HT1080 (cell line): ENCODE measurements at regions not wholly inside any gene's neighbourhood (a gene's known extent, or its start where the extent isn't known, plus 50 kb on each side); places are given as distances from the start of the nearest gene placed in this dataset.

Experiments used
- DNase-seq: peaks from one replicate; pipeline ENCODE4 v3.0.0-alpha.2; 2015; ENCODE audit warnings: low read depth

- no peak for DNase-seq
Observed at GRCh38 chr2:123073371-123073770, 951.7 kb upstream of the CNTNAP5 start.

- peak; percentile 14 for DNase-seq
Observed at GRCh38 chr2:123073956-123074355, 951.1 kb upstream of the CNTNAP5 start.

GRCh38 chr2:123077101-123077500 is 948.0 kb upstream of the CNTNAP5 start:
- DNase-seq = no peak

- DNase-seq = peak; percentile 63
Observed at GRCh38 chr2:123080331-123080730, 944.8 kb upstream of the CNTNAP5 start.

GRCh38 chr2:123085484-123085883 is 939.6 kb upstream of the CNTNAP5 start:
- DNase-seq = no peak

- DNase-seq = no peak
Observed at GRCh38 chr2:123086613-123087385, 938.3 kb upstream of the CNTNAP5 start.

- DNase-seq = no peak
Observed at GRCh38 chr2:123091471-123091870, 933.6 kb upstream of the CNTNAP5 start.

GRCh38 chr2:123093199-123093598 is 931.9 kb upstream of the CNTNAP5 start:
- peak; percentile 4 for DNase-seq

- no peak for DNase-seq
Observed at GRCh38 chr2:123095219-123095835, 929.8 kb upstream of the CNTNAP5 start.

- DNase-seq = no peak
Observed at GRCh38 chr2:123098619-123099018, 926.5 kb upstream of the CNTNAP5 start.

GRCh38 chr2:123101434-123101833 is 923.7 kb upstream of the CNTNAP5 start:
- no peak for DNase-seq

- no peak for DNase-seq
Observed at GRCh38 chr2:123103902-123104301, 921.2 kb upstream of the CNTNAP5 start.

GRCh38 chr2:123116595-123116994 is 908.5 kb upstream of the CNTNAP5 start:
- DNase-seq = no peak

- DNase-seq = no peak
Observed at GRCh38 chr2:123127236-123127635, 897.9 kb upstream of the CNTNAP5 start.

- DNase-seq = no peak
Observed at GRCh38 chr2:123128951-123129350, 896.1 kb upstream of the CNTNAP5 start.

GRCh38 chr2:123136419-123136818 is 888.7 kb upstream of the CNTNAP5 start:
- no peak for DNase-seq

- DNase-seq = no peak
Observed at GRCh38 chr2:123144082-123144481, 881.0 kb upstream of the CNTNAP5 start.

- no peak for DNase-seq
Observed at GRCh38 chr2:123153041-123153440, 872.0 kb upstream of the CNTNAP5 start.

- no peak for DNase-seq
Observed at GRCh38 chr2:123154195-123154594, 870.9 kb upstream of the CNTNAP5 start.

- no peak for DNase-seq
Observed at GRCh38 chr2:123157016-123157415, 868.1 kb upstream of the CNTNAP5 start.

GRCh38 chr2:123162400-123163016 is 862.6 kb upstream of the CNTNAP5 start:
- DNase-seq = no peak

GRCh38 chr2:123163398-123163797 is 861.7 kb upstream of the CNTNAP5 start:
- no peak for DNase-seq

GRCh38 chr2:123164216-123164615 is 860.9 kb upstream of the CNTNAP5 start:
- DNase-seq = no peak
